NCI-H774 (cell line): ENCODE measurements at regions not wholly inside any gene's neighbourhood (a gene's known extent, or its start where the extent isn't known, plus 50 kb on each side); places are given as distances from the start of the nearest gene placed in this dataset.
A peak's percentile ranks its signal among the peaks of the same experiment; 100 is the strongest.

Experiments used
- DNase-seq: peaks from one replicate; lab custom pipeline; 2025; lab: John Stamatoyannopoulos, UW

DNA sequence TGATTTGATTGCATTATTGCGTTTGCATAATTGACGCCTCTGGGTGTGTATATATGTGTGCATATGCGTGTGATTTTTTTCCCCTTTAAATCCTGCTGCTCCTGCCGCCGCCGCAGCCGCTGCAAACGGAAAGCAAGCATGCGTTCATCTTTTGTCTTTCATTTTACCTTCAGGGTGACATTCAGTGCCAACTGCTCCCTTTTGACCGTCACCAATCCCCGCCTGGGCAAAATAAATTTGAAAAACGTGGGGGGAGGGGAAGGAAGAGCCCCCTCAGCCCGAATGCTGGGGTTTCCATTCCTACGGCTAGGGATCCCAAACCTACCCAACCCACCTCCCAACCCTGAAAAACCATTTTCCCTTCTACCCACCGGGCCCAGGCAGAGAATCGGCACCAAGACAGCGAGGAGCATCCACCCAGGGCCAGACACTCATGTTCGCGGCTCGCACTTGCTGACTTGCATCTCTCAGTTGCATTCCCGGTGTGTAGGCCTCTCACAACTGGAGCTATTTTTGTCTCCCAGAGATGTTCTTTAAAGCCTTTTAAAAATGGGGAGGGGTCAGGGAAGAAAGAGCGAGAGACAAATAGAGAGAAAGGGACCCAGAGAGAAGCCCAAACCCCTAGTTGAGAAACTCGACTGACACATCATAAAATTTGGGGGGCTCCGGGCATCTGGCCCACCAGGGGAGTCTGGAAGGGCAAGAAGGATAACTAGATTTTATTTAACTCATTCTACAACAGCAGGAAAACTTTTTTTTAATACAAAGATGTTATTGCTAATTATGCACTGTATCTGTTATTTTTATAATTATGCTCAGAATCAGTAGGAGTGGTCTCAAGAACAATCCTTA, 367.1 kb upstream of the ESRRG start:
- DNase-seq, result no peak

DNA sequence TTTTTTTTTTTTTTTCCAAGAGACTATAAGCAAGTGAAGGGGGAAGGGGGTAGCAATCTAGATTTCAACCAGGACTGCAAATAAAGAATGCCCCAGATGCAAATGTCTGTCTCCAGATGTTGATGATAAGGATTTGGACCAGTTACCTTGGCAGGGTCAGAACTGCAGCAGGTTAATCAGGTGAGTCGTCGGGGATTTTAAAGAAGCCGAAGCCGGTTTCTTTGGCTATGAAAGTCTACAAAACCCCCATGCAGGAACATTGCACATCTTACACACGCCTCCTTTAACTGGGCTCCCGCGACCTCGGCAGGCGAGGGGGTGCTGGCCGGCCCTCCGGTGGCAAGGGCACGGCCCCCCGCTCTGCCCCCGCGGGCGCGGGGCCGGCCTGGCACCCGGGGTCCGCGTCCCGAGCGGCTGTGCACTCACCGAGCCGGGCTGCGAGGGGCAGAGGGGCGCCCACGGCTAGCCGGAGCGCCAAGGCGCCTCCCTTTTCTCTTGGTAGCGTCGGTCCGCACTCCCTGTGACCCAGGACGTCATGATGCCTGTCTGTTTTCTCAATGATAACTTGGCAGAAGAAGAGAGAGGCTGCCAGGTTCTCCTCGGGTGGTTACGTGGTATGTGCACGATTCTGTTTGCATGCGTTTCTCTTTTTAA, 366.3 kb upstream of the ESRRG start:
- peak; percentile 62 for DNase-seq

DNA sequence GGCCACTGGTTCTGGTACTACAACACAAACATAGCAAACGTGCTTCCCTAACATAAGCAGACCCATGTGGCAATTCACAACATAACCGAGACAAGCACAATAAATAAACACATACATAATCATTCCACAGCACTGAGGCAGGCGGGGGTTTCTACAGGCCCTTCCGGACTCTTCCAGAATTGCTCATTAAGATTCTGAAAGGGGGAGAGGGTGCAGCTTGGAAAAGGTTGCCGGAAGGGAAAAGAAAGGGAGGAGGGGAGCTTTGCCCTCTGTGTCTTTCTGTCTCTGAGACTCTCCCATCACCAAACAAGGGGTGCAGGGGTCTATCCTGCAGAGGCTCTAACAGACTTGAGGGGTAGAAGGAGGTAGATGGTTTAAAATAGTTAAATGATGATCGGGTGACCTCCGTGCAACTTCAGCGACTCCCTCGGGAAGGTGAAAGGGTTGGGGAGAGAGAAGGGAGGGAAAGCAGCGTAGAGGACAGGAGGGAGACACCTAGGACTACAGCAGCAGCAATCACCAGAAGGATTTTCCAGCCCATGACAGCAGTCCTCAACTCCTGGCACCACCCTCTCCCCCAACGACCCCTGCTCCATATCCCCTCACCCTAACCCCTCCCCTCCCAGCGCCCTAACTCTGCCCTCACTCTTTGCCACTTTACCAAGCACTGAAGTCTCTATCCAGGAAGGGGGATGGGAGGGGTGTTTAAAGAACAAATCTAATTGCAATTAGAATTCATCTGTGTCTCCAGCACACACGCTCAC, 365.5 kb upstream of the ESRRG start:
- DNase-seq, result no peak

DNA sequence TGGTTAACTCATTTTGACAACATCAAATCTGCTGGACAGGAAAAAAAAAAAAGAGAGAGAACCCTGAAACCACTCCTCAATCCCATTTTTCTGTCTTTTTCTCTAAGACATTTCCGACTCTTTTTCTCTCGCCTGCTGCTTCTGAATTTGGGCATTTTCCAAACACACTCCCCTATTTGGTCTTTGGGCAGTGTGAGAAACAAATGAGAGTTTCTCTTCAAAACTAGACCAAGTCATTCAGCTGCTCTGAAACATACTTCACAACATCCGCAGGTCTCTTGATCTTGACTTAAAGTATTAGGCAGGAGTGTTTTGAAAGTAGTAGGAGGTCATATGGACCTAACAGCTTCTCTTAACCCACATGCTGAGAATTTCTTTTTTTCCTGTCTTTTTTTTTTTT, 364.8 kb upstream of the ESRRG start:
- no peak for DNase-seq

DNA sequence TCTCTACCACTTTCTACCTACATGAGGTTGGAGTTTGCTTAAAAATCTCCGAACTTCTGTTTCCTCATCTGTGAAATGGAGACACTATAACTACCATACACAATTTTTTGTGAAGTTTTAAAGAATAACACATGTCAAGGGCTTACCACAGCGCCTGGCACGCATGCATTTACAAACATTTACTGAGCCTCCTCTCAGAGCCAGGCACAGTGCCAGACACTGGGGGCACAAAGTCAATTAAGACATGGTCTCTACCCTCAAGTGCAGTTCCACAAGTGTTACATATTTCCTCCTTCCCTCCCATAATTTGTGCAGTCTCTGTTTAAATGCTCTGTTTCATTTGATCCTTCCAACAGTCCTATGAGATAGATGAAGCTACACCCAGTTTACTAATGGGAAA, 356.4 kb upstream of the ESRRG start:
- DNase-seq, result no peak

DNA sequence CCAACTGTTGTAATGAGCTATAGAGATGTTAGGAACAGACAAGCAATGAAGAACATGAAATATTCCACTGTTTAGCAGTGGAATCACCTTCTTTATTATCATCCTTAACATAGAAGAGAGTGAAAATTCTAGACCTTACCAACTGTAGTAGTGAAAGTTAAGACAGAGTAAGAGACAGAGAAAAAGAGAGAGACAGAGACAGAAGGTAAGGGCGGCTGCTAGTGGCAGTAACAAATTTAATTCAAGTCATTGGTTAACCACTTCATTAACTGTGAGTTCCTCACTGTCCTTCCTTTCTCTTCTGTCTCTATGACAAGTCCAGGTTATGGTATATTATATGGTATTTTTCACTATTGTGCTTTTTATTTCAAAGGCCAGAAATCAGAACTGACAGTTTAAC, 355.7 kb upstream of the ESRRG start:
- no peak for DNase-seq

DNA sequence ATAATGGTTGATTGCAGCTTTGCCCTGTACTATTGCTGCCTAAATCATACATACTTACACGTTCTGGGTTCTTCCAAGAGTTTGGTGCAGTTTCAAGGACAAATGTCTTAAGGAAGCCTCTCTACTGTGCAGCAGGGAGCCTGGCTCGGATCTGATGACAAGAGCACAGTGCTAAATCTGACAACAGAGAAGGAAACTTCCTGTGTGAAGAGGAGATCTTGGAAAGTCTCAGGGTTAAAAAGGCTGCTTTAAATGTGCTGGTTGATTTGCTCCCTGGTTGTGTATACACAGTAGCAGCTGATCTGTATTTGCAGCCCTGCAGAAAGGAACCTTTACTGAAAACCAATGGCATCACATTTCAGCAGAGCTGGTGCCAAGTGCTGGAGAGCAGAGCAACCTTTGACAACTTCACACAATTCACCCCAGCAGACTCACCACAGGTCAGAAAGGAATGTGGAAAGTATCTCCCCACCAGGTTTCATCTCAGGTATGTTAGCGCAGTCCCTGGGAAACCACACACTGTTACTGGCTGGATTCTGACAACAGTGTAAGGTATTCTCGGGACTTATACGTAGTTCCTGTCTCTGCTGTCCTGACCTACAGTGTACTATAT, 355.0 kb upstream of the ESRRG start:
- peak; percentile 33 for DNase-seq

DNA sequence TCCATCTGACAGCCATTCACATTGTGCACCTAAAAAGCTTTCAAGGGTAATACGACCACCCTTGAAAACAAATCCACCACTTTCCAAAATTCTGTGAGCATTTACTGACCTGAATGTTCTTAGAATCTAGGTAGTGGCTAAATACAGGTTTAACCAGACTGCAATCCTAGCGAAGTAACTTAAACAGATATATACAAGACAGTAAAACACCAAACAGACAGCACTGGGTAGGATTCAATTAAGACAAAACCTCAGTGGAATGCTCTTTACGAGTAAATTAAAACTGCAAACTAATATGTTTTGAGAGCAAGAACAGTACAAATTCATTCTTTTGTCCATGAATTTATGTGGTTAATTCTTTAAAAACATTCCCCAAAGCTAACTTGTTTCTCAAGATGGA, 354.2 kb upstream of the ESRRG start:
- DNase-seq, result no peak

DNA sequence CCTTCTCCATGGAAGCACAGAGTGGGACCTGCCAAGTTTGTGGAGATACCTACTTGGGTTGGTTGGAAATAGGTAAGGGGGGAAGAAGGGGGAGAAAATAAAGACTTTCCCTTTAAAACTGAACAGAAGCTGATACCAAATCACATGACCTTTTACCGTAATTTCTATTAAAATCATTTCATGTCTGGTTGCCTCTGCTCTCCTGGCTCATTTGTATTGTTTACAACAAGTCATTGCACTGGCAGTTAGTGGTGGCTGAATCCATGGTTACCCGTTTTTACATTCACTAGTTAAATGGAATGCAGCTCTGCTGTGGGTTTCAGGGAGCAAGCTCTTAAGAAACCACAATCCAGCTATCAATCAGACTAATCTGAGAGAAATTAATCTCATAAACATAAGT, 353.7 kb upstream of the ESRRG start:
- no peak for DNase-seq

DNA sequence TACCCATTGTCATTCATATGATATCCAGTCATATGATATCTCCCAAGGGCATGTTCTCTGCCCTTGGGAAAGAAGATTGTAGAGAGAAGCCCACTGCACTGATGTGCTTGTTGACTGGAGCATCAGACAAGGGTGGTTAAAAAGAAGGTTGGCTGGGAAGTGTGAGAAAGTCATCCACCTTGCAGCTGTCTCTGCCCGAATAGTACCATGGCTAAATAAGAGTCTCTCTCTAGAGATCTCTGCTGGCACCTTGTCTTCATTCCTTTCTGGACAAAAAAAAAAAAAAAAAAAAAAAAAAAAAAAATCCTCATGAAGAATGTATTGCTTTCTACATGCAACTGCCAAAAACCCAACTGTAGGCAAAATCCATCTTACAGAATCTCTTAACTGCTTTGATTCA, 349.7 kb upstream of the ESRRG start:
- DNase-seq, result no peak

DNA sequence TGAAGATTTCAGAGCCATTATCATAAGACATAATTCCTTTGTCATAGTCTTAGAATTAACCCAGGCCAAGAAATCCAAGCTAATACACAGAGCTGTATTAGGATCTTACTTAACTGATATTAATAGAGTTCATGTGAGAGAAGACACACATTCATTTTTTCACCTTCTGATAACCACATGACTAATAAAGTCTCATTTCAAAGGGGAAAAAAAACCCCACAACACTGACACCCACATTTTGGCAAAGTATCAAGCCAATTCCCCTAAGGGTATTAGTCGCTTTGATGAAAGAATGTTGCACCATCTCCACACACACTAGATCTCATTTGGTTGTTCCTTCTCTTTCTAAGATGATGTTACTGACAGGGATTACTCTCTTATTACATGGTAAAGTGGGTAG, 344.4 kb upstream of the ESRRG start:
- DNase-seq, result no peak

DNA sequence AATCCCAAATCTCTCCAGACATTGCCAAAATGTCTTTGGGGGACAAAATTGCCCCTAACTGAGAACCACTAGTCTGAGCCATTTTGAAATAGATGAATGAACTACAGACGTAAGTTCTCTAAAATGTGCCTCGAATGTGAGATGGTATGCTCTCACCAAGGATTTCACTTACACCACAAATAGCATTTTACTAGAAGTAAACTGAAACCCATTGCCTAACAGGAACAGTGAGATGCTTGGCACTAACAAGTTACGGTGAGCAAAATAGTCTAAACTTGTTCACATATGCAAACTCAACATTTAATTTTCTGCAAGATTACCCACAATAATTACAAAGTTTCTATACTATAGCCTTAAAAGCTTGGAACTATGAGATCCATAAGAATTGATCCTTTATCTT, 343.6 kb upstream of the ESRRG start:
- no peak for DNase-seq

DNA sequence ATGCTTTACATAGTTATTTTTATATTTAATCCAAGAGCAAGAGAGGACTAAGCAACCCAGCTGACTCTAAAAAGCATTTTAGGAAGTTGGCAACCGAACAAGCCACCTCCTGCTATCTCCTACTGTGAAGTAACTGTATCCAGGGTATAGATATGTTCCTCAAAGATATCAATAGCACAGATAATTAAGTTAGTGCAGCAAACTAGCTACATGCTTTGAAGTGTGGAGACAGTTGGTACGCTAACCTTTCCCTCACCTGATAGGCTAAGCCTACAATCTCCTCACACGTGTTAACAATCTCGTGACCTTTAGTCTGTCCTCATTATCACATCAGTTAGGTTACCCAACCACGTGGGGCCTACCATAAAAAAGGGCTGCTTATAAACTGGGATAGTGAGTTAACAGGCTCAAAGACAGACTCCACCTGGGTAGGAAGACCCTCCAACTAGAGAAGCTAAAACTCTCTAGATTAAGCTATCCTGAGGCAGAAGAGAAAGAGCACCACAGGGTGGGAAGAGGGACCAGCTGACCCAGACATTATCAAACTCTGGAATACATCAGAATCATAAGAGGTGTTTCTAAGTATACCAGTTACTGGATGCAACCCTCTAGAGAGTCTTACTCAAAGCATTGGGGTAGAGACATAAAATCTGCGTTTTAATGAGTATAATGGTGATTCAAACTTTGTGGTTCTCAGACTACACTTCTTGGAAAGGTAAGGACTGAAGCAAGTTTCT, 340.1 kb upstream of the ESRRG start:
- DNase-seq, result no peak

DNA sequence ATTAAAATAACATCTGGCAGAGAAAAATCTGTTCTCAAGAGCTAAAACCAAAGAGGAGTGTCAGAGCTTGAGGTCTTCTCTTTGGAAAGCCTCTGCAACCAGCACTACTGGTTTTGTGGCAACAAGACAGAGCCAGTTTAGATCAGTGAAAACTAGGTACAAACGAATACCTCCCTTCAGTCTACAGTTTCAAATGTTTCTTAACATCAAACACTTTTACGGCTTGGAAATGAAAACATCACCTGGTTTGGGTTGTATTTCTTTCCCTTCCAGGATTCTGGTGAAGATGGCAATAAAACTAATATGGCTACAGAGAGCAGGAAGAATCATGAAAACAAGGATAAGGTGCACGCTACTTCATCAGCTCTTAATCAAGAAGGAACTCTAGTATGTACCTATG, 339.4 kb upstream of the ESRRG start:
- no peak for DNase-seq

DNA sequence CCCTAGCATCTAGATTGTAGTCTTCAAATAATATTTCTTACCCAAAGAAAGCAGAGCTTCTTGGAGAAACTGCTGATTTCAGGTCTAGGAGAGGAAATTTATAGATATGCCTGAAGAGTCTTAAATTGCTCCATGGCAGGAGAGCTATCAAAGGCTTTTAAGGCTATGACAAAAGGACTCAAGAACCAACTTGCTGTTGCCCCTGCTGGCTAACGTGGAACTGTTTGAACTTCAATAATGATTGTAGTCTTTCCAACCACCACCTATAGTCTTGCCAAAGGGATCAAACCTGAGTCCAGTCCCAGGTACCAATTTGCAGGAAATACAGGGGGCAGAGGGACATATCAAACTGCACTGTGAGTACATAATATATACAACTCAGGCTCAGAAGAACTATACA, 336.2 kb upstream of the ESRRG start:
- DNase-seq, result no peak

DNA sequence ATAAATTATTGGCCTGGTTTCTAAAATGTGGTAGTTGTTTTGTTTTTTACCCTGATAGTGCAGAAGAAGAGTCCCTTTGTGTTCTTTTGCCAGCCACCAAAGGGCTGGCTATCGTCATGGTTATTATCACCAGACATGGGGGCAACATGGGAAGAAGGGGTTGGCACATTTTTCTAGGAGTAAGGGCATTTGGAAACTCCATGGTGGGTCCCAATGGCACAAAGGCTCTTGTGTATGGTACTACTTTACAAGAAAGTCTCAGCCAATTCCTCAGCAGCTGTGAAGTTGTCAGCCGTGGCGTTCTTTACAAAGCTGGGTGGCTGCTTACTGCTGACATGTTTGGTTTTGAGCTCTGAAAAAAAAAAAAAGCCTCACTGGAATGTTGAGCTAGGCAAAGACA, 330.4 kb upstream of the ESRRG start:
- DNase-seq, result no peak

DNA sequence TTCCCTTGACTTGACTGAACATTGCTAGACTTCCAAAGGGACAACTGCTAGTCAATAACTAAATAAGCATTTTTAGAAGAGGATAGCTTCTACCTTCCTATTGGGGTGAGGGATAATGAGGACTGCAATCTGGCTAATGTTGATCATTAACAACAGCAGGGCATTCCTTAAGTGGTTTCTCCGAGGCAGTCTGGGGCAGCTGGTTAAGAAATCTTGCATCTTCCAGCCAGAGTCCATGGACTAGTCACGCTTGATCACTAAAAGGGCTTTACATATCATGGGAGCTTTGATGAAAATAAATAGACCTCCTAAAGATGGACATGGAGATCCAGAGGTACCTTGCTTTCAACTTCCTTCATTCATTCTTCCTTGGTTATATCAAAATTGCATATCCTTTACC, 329.4 kb upstream of the ESRRG start:
- DNase-seq, result no peak

DNA sequence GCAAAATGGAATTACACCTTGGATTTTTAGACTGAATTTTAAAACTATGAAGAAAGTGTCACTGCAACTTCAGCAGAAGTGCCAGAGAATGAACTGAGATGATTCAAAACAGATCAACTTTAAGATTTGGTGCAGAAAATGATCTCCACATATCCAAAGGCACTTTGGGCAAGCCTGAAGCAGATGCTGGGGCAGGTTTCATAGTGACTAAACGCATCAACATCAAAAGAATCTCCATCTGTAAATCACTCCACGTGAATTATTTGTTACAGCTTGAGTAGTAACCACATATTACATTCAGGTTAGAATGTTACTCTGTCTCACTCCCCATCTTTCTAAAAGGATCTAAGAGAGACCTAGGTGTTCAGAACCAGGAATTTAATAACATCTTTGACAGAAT, 329.0 kb upstream of the ESRRG start:
- no peak for DNase-seq

DNA sequence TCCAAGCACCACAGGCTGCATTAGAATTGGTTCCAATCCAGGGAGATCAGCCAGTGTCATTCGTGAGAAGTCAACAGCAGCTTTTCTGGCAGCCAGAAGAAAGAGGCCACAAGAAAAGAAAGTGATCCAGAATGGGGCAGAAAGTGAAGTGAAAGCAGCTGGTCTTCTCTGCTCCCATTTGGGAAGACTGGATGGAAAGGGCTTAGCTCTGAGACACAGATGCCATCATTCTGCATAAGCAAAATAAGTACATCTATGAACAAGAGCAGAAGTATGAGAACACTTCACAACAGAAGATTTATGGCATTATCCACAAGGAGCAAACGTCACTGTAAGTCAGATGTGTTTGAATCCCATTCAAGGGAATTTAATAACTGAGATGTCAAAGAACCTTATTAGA, 326.5 kb upstream of the ESRRG start:
- no peak for DNase-seq

DNA sequence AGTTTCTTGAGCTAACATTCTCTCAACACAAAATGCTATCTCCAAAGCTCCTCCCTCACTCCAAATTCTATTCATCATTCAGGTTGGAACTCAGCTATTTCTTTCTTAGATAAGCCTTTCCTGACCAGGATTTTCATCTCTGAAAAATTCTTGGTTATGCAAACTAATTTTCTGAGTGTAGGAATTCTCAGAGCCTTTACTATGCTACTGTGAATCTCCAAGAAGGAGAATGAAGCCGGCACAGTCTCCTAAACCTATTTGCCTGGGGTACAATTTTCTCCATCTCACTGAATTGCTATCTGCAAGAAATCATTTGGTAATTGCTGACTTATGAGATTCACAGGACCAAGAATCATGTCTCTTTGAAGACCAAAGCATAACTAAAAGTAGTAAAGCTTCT, 325.9 kb upstream of the ESRRG start:
- DNase-seq, result no peak

DNA sequence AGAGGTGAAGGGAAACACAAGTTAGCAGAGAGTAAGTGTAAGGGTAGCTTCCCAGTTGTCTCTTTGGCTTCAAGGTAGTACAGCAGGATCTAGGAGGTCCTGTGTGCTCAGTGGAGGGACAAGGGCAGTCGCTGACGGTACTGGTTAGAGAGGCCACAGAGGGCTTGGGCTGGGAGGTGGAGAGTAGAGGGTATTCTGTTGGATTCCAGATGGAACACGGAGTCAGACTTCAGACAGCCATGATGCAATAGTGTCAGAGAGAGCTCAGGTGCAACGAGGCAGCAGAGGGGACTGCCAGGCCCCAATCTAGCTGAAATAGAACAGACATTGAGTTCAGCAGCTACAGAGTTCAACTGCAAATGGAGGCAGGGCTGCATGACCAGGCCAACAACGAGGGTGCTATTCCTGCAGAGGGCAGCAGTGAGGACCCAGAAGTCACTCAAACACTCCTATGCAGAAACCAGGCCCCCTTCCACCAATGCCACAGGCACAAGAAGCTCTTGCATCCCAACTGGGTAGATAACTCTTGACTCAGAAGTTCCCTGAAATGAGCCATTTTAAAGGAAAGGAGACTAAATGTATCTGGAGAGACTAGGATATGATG, 325.0 kb upstream of the ESRRG start:
- no peak for DNase-seq
